ENCODE measurements at regions not wholly inside any gene's neighbourhood (a gene's known extent, or its start where the extent isn't known, plus 50 kb on each side); places are given as distances from the start of the nearest gene placed in this dataset.

- BruUV-seq (replicated peaks): no TSS peak
- Mint-ChIP-seq H3K9me3 (ENCODE audit: unreplicated experiment) (no peaks in the 10 kb centered on the region), H3K4me3 (ENCODE audit: unreplicated experiment) (no peak overlapping the region), H3K27ac (ENCODE audit: unreplicated experiment) (no peak overlapping the region), H3K4me1 (ENCODE audit: low read depth, unreplicated experiment) (no peaks in the 10 kb centered on the region), H3K36me3 (ENCODE audit: insufficient read depth, unreplicated experiment) (no peaks in the 10 kb centered on the region), H3K27me3 (ENCODE audit: insufficient read depth, unreplicated experiment) (peaks cover 14% of the 10 kb centered on the region)
- Histone ChIP-seq H3K9me3 (no peaks in the 10 kb centered on the region), H3K4me1 (no peaks in the 10 kb centered on the region), H3K36me3 (ENCODE audit: control insufficient read depth, insufficient read depth, low read length) (no peaks in the 10 kb centered on the region), H3K4me3 (ENCODE audit: low read depth, low read length) (no peak overlapping the region), H3K27me3 (replicated peaks; ENCODE audit: control insufficient read depth, insufficient read depth, low read length) (no peaks in the 10 kb centered on the region)
- TF ChIP-seq CTCF (IDR thresholded peaks at IDR 0.05; ENCODE audit: insufficient read depth in 1 of 2, low read depth in 1 of 2, low read length in 1 of 2, severe bottlenecking in 1 of 2, unreplicated experiment in 1 of 2): no peak
- ChIA-PET POLR2A (no interaction called here), CTCF (no interaction called here)
- intact Hi-C loops (cut with micrococcal nuclease; ENCODE audit: unreplicated experiment): no loop called here
- no peak for DNase-seq
Observed at GRCh38 chr2:223369889-223370288, 232.3 kb downstream of the SCG2 start.

- CTCF ChIA-PET: no interaction called here
- H3K27me3 Mint-ChIP-seq (ENCODE audit: insufficient read depth, unreplicated experiment): peaks cover 19% of the 10 kb centered on the region
- Histone ChIP-seq H3K27me3 (replicated peaks; ENCODE audit: control insufficient read depth, insufficient read depth, low read length) (no peaks in the 10 kb centered on the region), H3K9me3 (no peaks in the 10 kb centered on the region), H3K4me1 (no peaks in the 10 kb centered on the region), H3K36me3 (ENCODE audit: control insufficient read depth, insufficient read depth, low read length) (no peaks in the 10 kb centered on the region), H3K4me3 (ENCODE audit: low read depth, low read length) (no peak overlapping the region)
- H3K4me1 Mint-ChIP-seq (ENCODE audit: low read depth, unreplicated experiment): no peaks in the 10 kb centered on the region
- H3K27ac Mint-ChIP-seq (ENCODE audit: unreplicated experiment): no peak overlapping the region
- POLR2A ChIA-PET: no interaction called here
- no peaks in the 10 kb centered on the region for H3K9me3 Mint-ChIP-seq (ENCODE audit: unreplicated experiment)
- intact Hi-C loops (cut with micrococcal nuclease; ENCODE audit: unreplicated experiment): loop anchor here (10.0 kb wide), 1 partner anchor 409 kb away; no protein-coding TSS in a partner anchor
- no peaks in the 10 kb centered on the region for H3K36me3 Mint-ChIP-seq (ENCODE audit: insufficient read depth, unreplicated experiment)
- no peak for DNase-seq
- no peak overlapping the region for H3K4me3 Mint-ChIP-seq (ENCODE audit: unreplicated experiment)
- no peak for TF ChIP-seq CTCF (IDR thresholded peaks at IDR 0.05; ENCODE audit: insufficient read depth in 1 of 2, low read depth in 1 of 2, low read length in 1 of 2, severe bottlenecking in 1 of 2, unreplicated experiment in 1 of 2)
- no TSS peak for BruUV-seq (replicated peaks)
Observed at GRCh38 chr2:223383315-223383714, 218.8 kb downstream of the SCG2 start.

- ChIA-PET CTCF (no interaction called here), POLR2A (no interaction called here)
- H3K27me3 Mint-ChIP-seq (ENCODE audit: insufficient read depth, unreplicated experiment): peaks cover 14% of the 10 kb centered on the region
- TF ChIP-seq CTCF (IDR thresholded peaks at IDR 0.05; ENCODE audit: insufficient read depth in 1 of 2, low read depth in 1 of 2, low read length in 1 of 2, severe bottlenecking in 1 of 2, unreplicated experiment in 1 of 2): no peak
- BruUV-seq (replicated peaks): no TSS peak
- Histone ChIP-seq H3K4me1 (no peaks in the 10 kb centered on the region), H3K9me3 (no peaks in the 10 kb centered on the region), H3K4me3 (ENCODE audit: low read depth, low read length) (no peak overlapping the region), H3K36me3 (ENCODE audit: control insufficient read depth, insufficient read depth, low read length) (no peaks in the 10 kb centered on the region), H3K27me3 (replicated peaks; ENCODE audit: control insufficient read depth, insufficient read depth, low read length) (no peaks in the 10 kb centered on the region)
- no peak overlapping the region for H3K4me3 Mint-ChIP-seq (ENCODE audit: unreplicated experiment)
- no peaks in the 10 kb centered on the region for H3K36me3 Mint-ChIP-seq (ENCODE audit: insufficient read depth, unreplicated experiment)
- intact Hi-C loops (cut with micrococcal nuclease; ENCODE audit: unreplicated experiment): loop anchor here (10.0 kb wide), 1 partner anchor 411 kb away; no protein-coding TSS in a partner anchor
- no peaks in the 10 kb centered on the region for H3K4me1 Mint-ChIP-seq (ENCODE audit: low read depth, unreplicated experiment)
- DNase-seq: no peak
- H3K9me3 Mint-ChIP-seq (ENCODE audit: unreplicated experiment): no peaks in the 10 kb centered on the region
- no peak overlapping the region for H3K27ac Mint-ChIP-seq (ENCODE audit: unreplicated experiment)
Observed at GRCh38 chr2:223386189-223386588, 216.0 kb downstream of the SCG2 start.

Data from Caco-2 (cell line).